ENCODE measurements at regions not wholly inside any gene's neighbourhood (a gene's known extent, or its start where the extent isn't known, plus 50 kb on each side); places are given as distances from the start of the nearest gene placed in this dataset.

DNA sequence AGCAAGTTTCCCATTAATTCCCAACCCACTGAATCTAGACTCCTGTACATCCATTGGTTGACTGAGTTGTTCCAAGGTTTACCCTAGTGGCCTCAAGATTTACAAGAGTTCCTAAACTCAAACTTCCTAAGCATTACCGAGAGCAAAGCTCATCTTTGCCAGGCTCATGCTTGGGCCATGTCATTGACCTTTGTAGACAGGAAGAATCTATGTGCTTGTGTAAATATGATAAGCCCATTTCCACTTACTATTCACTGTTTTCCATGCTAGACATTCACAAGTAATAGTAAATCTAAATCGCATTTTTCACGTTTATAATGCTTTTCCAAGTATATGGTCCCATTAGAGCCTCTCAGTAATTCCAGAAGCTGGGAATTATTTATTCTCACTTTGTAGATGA is 534.5 kb upstream of the CLINT1 start:
- TF ChIP-seq, protein P1, sequence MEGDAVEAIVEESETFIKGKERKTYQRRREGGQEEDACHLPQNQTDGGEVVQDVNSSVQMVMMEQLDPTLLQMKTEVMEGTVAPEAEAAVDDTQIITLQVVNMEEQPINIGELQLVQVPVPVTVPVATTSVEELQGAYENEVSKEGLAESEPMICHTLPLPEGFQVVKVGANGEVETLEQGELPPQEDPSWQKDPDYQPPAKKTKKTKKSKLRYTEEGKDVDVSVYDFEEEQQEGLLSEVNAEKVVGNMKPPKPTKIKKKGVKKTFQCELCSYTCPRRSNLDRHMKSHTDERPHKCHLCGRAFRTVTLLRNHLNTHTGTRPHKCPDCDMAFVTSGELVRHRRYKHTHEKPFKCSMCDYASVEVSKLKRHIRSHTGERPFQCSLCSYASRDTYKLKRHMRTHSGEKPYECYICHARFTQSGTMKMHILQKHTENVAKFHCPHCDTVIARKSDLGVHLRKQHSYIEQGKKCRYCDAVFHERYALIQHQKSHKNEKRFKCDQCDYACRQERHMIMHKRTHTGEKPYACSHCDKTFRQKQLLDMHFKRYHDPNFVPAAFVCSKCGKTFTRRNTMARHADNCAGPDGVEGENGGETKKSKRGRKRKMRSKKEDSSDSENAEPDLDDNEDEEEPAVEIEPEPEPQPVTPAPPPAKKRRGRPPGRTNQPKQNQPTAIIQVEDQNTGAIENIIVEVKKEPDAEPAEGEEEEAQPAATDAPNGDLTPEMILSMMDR (IDR thresholded peaks at IDR 0.05; ENCODE audit: low read length): no peak
- no peak for TF ChIP-seq EZH2 (IDR thresholded peaks at IDR 0.05; ENCODE audit: borderline replicate concordance, low read length)
